ENCODE measurements at regions not wholly inside any gene's neighbourhood (a gene's known extent, or its start where the extent isn't known, plus 50 kb on each side); places are given as distances from the start of the nearest gene placed in this dataset.

GRCh38 chr21:25466470-25466869 lies 140.8 kb downstream of the MRPL39 start:
- Histone ChIP-seq H3K9me3 (ENCODE audit: control extremely low read depth in 1 of 3, control insufficient read depth in 2 of 3, insufficient read depth in 1 of 3, low read length in 2 of 3) (no peaks in the 10 kb centered on the region), H2AFZ (ENCODE audit: insufficient read depth, low read depth, low read length, poor library complexity, severe bottlenecking) (no peak overlapping the region), H3K79me2 (ENCODE audit: control insufficient read depth, insufficient read depth, low read length) (no peaks in the 10 kb centered on the region), H3K27me3 (replicated peaks in 1 of 4; ENCODE audit: control extremely low read depth in 1 of 4, control insufficient read depth in 3 of 4, insufficient read depth in 4 of 4, low read length in 3 of 4) (no peaks in the 10 kb centered on the region), H4K20me1 (ENCODE audit: control insufficient read depth, insufficient read depth, low read length, poor library complexity, severe bottlenecking) (no peaks in the 10 kb centered on the region), H3K4me1 (ENCODE audit: control insufficient read depth in 2 of 2, insufficient read depth in 2 of 2, low read length in 2 of 2) (peaks cover 4 to 5% of the 10 kb centered on the region in 2 donors), H3K27ac (ENCODE audit: low read length in 2 of 2) (no peak overlapping the region), H3K9ac (ENCODE audit: low read length) (no peak overlapping the region), H3K36me3 (replicated peaks in 1 of 2; ENCODE audit: control extremely low read depth in 1 of 2, control insufficient read depth in 1 of 2, extremely low read depth in 1 of 2, insufficient read depth in 2 of 2, low read length in 1 of 2) (no peaks in the 10 kb centered on the region), H3K4me3 (ENCODE audit: control extremely low read depth in 1 of 5, extremely low read depth in 1 of 5, insufficient read depth in 1 of 5, low read depth in 2 of 5, low read length in 4 of 5) (no peak overlapping the region), H3K4me2 (replicated peaks; ENCODE audit: low read depth, low read length, poor library complexity, severe bottlenecking) (no peak overlapping the region)
- no peak for DNase-seq
- H3K9me3 Mint-ChIP-seq (ENCODE audit: insufficient read depth): no peaks in the 10 kb centered on the region
- no peaks in the 10 kb centered on the region for H3K27me3 Mint-ChIP-seq
- intact Hi-C loops (cut with micrococcal nuclease): no loop called here
- TF ChIP-seq EZH2 (IDR thresholded peaks at IDR 0.05; ENCODE audit: borderline replicate concordance, insufficient read depth, low read depth, low read length, poor library complexity, severe bottlenecking) (no peak), CTCF (IDR thresholded peaks at IDR 0.05) (no peak)
- ChIA-PET CTCF (no interaction called here), POLR2A (no interaction called here)
- H3K4me3 Mint-ChIP-seq: no peak overlapping the region
- H3K4me1 Mint-ChIP-seq: peaks cover 16% of the 10 kb centered on the region
- WGBS (ENCODE audit: insufficient coverage): no CpG with 5 or more reads among the region's 2 CpGs
- no peak for ATAC-seq (ENCODE audit: low read depth)
- no peak overlapping the region for H3K27ac Mint-ChIP-seq

GRCh38 chr21:25465263-25465662 lies 142.0 kb downstream of the MRPL39 start:
- no peak for TF ChIP-seq EZH2 (IDR thresholded peaks at IDR 0.05; ENCODE audit: borderline replicate concordance, insufficient read depth, low read depth, low read length, poor library complexity, severe bottlenecking)
- TF ChIP-seq CTCF (IDR thresholded peaks at IDR 0.05): no peak
- no peak for ATAC-seq (ENCODE audit: low read depth)
- no peaks in the 10 kb centered on the region for H3K9me3 ChIP-seq (ENCODE audit: control extremely low read depth in 1 of 3, control insufficient read depth in 2 of 3, insufficient read depth in 1 of 3, low read length in 2 of 3)
- H3K27ac Mint-ChIP-seq: no peak overlapping the region
- H3K27ac ChIP-seq (ENCODE audit: low read length in 2 of 2): no peak overlapping the region
- no peaks in the 10 kb centered on the region for H3K9me3 Mint-ChIP-seq (ENCODE audit: insufficient read depth)
- intact Hi-C loops (cut with micrococcal nuclease): no loop called here
- H3K4me1 Mint-ChIP-seq: peaks cover 20% of the 10 kb centered on the region
- no peak overlapping the region for H3K9ac ChIP-seq (ENCODE audit: low read length)
- no peak overlapping the region for H2AFZ ChIP-seq (ENCODE audit: insufficient read depth, low read depth, low read length, poor library complexity, severe bottlenecking)
- no peaks in the 10 kb centered on the region for H3K27me3 ChIP-seq (replicated peaks in 1 of 4; ENCODE audit: control extremely low read depth in 1 of 4, control insufficient read depth in 3 of 4, insufficient read depth in 4 of 4, low read length in 3 of 4)
- no peak overlapping the region for H3K4me2 ChIP-seq (replicated peaks; ENCODE audit: low read depth, low read length, poor library complexity, severe bottlenecking)
- ChIA-PET POLR2A (no interaction called here), CTCF (no interaction called here)
- no peaks in the 10 kb centered on the region for H3K79me2 ChIP-seq (ENCODE audit: control insufficient read depth, insufficient read depth, low read length)
- H3K4me3 Mint-ChIP-seq: no peak overlapping the region
- H3K4me1 ChIP-seq (ENCODE audit: control insufficient read depth in 2 of 2, insufficient read depth in 2 of 2, low read length in 2 of 2): peaks cover 4 to 5% of the 10 kb centered on the region in 2 donors
- H3K27me3 Mint-ChIP-seq: no peaks in the 10 kb centered on the region
- H3K4me3 ChIP-seq (ENCODE audit: control extremely low read depth in 1 of 5, extremely low read depth in 1 of 5, insufficient read depth in 1 of 5, low read depth in 2 of 5, low read length in 4 of 5): no peak overlapping the region
- H4K20me1 ChIP-seq (ENCODE audit: control insufficient read depth, insufficient read depth, low read length, poor library complexity, severe bottlenecking): no peaks in the 10 kb centered on the region
- H3K36me3 ChIP-seq (replicated peaks in 1 of 2; ENCODE audit: control extremely low read depth in 1 of 2, control insufficient read depth in 1 of 2, extremely low read depth in 1 of 2, insufficient read depth in 2 of 2, low read length in 1 of 2): no peaks in the 10 kb centered on the region
- DNase-seq: no peak

All from B cell (primary cell).